ENCODE measurements at regions not wholly inside any gene's neighbourhood (a gene's known extent, or its start where the extent isn't known, plus 50 kb on each side); places are given as distances from the start of the nearest gene placed in this dataset.

- Mint-ChIP-seq H3K27ac (no peak overlapping the region), H3K4me1 (no peaks in the 10 kb centered on the region), H3K27me3 (no peaks in the 10 kb centered on the region), H3K9me3 (ENCODE audit: insufficient read depth) (no peaks in the 10 kb centered on the region), H3K4me3 (no peak overlapping the region)
- intact Hi-C loops (cut with micrococcal nuclease): no loop called here
- Histone ChIP-seq H3K4me1 (ENCODE audit: control insufficient read depth in 2 of 2, insufficient read depth in 2 of 2, low read length in 2 of 2) (no peaks in the 10 kb centered on the region), H3K27ac (ENCODE audit: low read length in 2 of 2) (no peak overlapping the region), H3K9ac (ENCODE audit: low read length) (no peak overlapping the region), H3K27me3 (replicated peaks in 1 of 4; ENCODE audit: control extremely low read depth in 1 of 4, control insufficient read depth in 3 of 4, insufficient read depth in 4 of 4, low read length in 3 of 4) (peaks cover 0 to 2% (median 0%) of the 10 kb centered on the region in 4 experiments), H4K20me1 (ENCODE audit: control insufficient read depth, insufficient read depth, low read length, poor library complexity, severe bottlenecking) (no peaks in the 10 kb centered on the region), H3K4me2 (replicated peaks; ENCODE audit: low read depth, low read length, poor library complexity, severe bottlenecking) (no peak overlapping the region), H3K79me2 (ENCODE audit: control insufficient read depth, insufficient read depth, low read length) (no peaks in the 10 kb centered on the region), H2AFZ (ENCODE audit: insufficient read depth, low read depth, low read length, poor library complexity, severe bottlenecking) (no peak overlapping the region), H3K9me3 (ENCODE audit: control extremely low read depth in 1 of 3, control insufficient read depth in 2 of 3, insufficient read depth in 1 of 3, low read length in 2 of 3) (no peaks in the 10 kb centered on the region), H3K4me3 (ENCODE audit: control extremely low read depth in 1 of 5, extremely low read depth in 1 of 5, insufficient read depth in 1 of 5, low read depth in 2 of 5, low read length in 4 of 5) (no peak overlapping the region), H3K36me3 (replicated peaks in 1 of 2; ENCODE audit: control extremely low read depth in 1 of 2, control insufficient read depth in 1 of 2, extremely low read depth in 1 of 2, insufficient read depth in 2 of 2, low read length in 1 of 2) (no peaks in the 10 kb centered on the region)
- ChIA-PET CTCF (no interaction called here), POLR2A (no interaction called here)
- no CpG with 5 or more reads among the region's 3 CpGs for WGBS (ENCODE audit: insufficient coverage)
- no peak for DNase-seq
- ATAC-seq (ENCODE audit: low read depth): no peak
- TF ChIP-seq CTCF (IDR thresholded peaks at IDR 0.05): no peak
- TF ChIP-seq EZH2 (IDR thresholded peaks at IDR 0.05; ENCODE audit: borderline replicate concordance, insufficient read depth, low read depth, low read length, poor library complexity, severe bottlenecking): no peak
These were observed 451.7 kb upstream of the ARHGEF26 start for GRCh38 chr3:153669527-153669926.

DNA sequence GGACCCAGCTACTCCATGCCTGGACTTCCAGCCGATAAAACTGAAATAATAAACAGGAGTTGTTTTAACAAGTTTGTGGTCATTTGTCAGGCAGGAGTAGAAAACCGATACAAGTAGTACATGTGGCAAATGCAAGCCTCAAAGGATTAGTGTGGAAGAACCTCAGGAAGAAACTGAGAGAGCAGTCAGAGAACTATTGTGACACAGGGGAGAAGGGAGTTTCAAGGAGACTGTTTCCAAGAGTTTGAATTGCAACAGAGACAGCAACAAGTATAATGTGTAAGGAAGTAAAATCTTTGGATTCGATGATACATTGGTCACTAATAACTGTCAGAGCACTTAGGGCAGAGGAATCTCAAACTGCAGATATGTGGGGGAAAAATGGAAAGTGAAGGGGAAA, 450.6 kb upstream of the ARHGEF26 start:
- POLR2A ChIA-PET: no interaction called here
- Histone ChIP-seq H3K36me3 (replicated peaks in 1 of 2; ENCODE audit: control extremely low read depth in 1 of 2, control insufficient read depth in 1 of 2, extremely low read depth in 1 of 2, insufficient read depth in 2 of 2, low read length in 1 of 2) (no peaks in the 10 kb centered on the region), H2AFZ (ENCODE audit: insufficient read depth, low read depth, low read length, poor library complexity, severe bottlenecking) (no peak overlapping the region), H3K27me3 (replicated peaks in 1 of 4; ENCODE audit: control extremely low read depth in 1 of 4, control insufficient read depth in 3 of 4, insufficient read depth in 4 of 4, low read length in 3 of 4) (peaks cover 0 to 2% (median 0%) of the 10 kb centered on the region in 4 experiments), H4K20me1 (ENCODE audit: control insufficient read depth, insufficient read depth, low read length, poor library complexity, severe bottlenecking) (no peaks in the 10 kb centered on the region), H3K27ac (ENCODE audit: low read length in 2 of 2) (no peak overlapping the region), H3K4me1 (ENCODE audit: control insufficient read depth in 2 of 2, insufficient read depth in 2 of 2, low read length in 2 of 2) (no peaks in the 10 kb centered on the region), H3K9me3 (ENCODE audit: control extremely low read depth in 1 of 3, control insufficient read depth in 2 of 3, insufficient read depth in 1 of 3, low read length in 2 of 3) (no peaks in the 10 kb centered on the region), H3K9ac (ENCODE audit: low read length) (no peak overlapping the region), H3K79me2 (ENCODE audit: control insufficient read depth, insufficient read depth, low read length) (no peaks in the 10 kb centered on the region), H3K4me2 (replicated peaks; ENCODE audit: low read depth, low read length, poor library complexity, severe bottlenecking) (no peak overlapping the region), H3K4me3 (ENCODE audit: control extremely low read depth in 1 of 5, extremely low read depth in 1 of 5, insufficient read depth in 1 of 5, low read depth in 2 of 5, low read length in 4 of 5) (no peak overlapping the region)
- Mint-ChIP-seq H3K9me3 (ENCODE audit: insufficient read depth) (no peaks in the 10 kb centered on the region), H3K27ac (no peak overlapping the region), H3K4me3 (no peak overlapping the region), H3K27me3 (no peaks in the 10 kb centered on the region), H3K4me1 (no peaks in the 10 kb centered on the region)
- DNase-seq (no peak), ATAC-seq (ENCODE audit: low read depth) (no peak)
- CTCF ChIA-PET: no interaction called here
- 75% methylated on average over 3 of the region's 3 CpGs for WGBS (ENCODE audit: insufficient coverage)
- TF ChIP-seq CTCF (IDR thresholded peaks at IDR 0.05): no peak
- no peak for TF ChIP-seq EZH2 (IDR thresholded peaks at IDR 0.05; ENCODE audit: borderline replicate concordance, insufficient read depth, low read depth, low read length, poor library complexity, severe bottlenecking)
- intact Hi-C loops (cut with micrococcal nuclease): no loop called here
